HL-60 (cell line): ENCODE measurements at regions not wholly inside any gene's neighbourhood (a gene's known extent, or its start where the extent isn't known, plus 50 kb on each side); places are given as distances from the start of the nearest gene placed in this dataset.

Experiments used
- GABPA ChIP-seq: IDR thresholded peaks from 2 replicates; pipeline ENCODE4 v1.6.1; 2012; ENCODE audit warnings: low read depth
- POLR2AphosphoS5 ChIP-seq: IDR thresholded peaks from 2 replicates; pipeline ENCODE4 v1.6.1; 2012; ENCODE audit warnings: low read depth
- SPI1 ChIP-seq: IDR thresholded peaks from 2 replicates; pipeline ENCODE4 v1.6.1; 2012; ENCODE audit warnings: low read depth, mild to moderate bottlenecking, borderline replicate concordance
- TF ChIP-seq, protein P1 (sequence below): IDR thresholded peaks from one replicate; pipeline ENCODE4 v1.5.1; 2011; ENCODE audit warnings: low read length, control low read depth, inconsistent platforms; ENCODE audit not compliant: insufficient read depth
- TF ChIP-seq, protein P2 (sequence below): IDR thresholded peaks from 2 replicates; pipeline ENCODE4 v1.6.1; 2012; ENCODE audit warnings: low read depth; ENCODE audit not compliant: insufficient replicate concordance

GRCh38 chr9:1254071-1254470 is 203.9 kb downstream of the DMRT2 start:
- TF ChIP-seq, protein P1, sequence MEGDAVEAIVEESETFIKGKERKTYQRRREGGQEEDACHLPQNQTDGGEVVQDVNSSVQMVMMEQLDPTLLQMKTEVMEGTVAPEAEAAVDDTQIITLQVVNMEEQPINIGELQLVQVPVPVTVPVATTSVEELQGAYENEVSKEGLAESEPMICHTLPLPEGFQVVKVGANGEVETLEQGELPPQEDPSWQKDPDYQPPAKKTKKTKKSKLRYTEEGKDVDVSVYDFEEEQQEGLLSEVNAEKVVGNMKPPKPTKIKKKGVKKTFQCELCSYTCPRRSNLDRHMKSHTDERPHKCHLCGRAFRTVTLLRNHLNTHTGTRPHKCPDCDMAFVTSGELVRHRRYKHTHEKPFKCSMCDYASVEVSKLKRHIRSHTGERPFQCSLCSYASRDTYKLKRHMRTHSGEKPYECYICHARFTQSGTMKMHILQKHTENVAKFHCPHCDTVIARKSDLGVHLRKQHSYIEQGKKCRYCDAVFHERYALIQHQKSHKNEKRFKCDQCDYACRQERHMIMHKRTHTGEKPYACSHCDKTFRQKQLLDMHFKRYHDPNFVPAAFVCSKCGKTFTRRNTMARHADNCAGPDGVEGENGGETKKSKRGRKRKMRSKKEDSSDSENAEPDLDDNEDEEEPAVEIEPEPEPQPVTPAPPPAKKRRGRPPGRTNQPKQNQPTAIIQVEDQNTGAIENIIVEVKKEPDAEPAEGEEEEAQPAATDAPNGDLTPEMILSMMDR, result no peak
- TF ChIP-seq POLR2AphosphoS5 (no peak), SPI1 (no peak), GABPA (no peak)
- TF ChIP-seq, protein P2, sequence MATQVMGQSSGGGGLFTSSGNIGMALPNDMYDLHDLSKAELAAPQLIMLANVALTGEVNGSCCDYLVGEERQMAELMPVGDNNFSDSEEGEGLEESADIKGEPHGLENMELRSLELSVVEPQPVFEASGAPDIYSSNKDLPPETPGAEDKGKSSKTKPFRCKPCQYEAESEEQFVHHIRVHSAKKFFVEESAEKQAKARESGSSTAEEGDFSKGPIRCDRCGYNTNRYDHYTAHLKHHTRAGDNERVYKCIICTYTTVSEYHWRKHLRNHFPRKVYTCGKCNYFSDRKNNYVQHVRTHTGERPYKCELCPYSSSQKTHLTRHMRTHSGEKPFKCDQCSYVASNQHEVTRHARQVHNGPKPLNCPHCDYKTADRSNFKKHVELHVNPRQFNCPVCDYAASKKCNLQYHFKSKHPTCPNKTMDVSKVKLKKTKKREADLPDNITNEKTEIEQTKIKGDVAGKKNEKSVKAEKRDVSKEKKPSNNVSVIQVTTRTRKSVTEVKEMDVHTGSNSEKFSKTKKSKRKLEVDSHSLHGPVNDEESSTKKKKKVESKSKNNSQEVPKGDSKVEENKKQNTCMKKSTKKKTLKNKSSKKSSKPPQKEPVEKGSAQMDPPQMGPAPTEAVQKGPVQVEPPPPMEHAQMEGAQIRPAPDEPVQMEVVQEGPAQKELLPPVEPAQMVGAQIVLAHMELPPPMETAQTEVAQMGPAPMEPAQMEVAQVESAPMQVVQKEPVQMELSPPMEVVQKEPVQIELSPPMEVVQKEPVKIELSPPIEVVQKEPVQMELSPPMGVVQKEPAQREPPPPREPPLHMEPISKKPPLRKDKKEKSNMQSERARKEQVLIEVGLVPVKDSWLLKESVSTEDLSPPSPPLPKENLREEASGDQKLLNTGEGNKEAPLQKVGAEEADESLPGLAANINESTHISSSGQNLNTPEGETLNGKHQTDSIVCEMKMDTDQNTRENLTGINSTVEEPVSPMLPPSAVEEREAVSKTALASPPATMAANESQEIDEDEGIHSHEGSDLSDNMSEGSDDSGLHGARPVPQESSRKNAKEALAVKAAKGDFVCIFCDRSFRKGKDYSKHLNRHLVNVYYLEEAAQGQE, result no peak
